GM19351 (cell line): ENCODE measurements at regions not wholly inside any gene's neighbourhood (a gene's known extent, or its start where the extent isn't known, plus 50 kb on each side); places are given as distances from the start of the nearest gene placed in this dataset.
"Not testable (repeated sequence)": the region's sequence is repeated elsewhere in the genome, so short reads cannot be mapped to it uniquely, and the experiment has no call there.

ENCODE experiments used
- ATAC-seq: cut with Tn5 transposase; IDR thresholded peaks from one replicate; pipeline ENCODE4 v1.9.1; 2021; ENCODE audit warnings: mild to moderate bottlenecking, moderate library complexity; ENCODE audit not compliant: unreplicated experiment

- ATAC-seq = no peak
These were observed 636.4 kb downstream of the SLC16A7 start for GRCh38 chr12:60231976-60232907.

GRCh38 chr12:60234611-60235195 is 638.9 kb downstream of the SLC16A7 start:
- ATAC-seq = not testable (repeated sequence)

GRCh38 chr12:60235261-60235660 is 639.4 kb downstream of the SLC16A7 start:
- no peak for ATAC-seq

GRCh38 chr12:60236416-60236815 is 640.6 kb downstream of the SLC16A7 start:
- ATAC-seq = not testable (repeated sequence)

DNA sequence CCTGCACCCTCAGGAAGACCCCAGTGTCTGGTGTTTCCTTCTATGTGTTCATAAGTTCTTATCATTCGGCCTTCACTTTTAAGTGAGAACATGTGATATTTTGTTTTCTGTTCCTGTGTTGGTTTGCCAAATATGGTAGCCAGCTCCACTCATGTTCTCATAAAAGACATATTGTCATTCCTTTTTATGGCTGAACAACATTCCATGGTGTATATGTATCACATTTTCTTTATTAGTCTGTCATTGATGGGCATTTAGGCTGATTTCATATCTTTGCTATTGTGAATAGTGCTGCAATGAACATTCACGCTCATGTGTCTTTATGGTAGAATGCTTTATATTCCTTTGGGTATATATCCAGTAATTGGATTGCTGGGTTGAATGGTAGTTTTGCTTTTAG is 645.1 kb downstream of the SLC16A7 start:
- ATAC-seq = no peak

DNA sequence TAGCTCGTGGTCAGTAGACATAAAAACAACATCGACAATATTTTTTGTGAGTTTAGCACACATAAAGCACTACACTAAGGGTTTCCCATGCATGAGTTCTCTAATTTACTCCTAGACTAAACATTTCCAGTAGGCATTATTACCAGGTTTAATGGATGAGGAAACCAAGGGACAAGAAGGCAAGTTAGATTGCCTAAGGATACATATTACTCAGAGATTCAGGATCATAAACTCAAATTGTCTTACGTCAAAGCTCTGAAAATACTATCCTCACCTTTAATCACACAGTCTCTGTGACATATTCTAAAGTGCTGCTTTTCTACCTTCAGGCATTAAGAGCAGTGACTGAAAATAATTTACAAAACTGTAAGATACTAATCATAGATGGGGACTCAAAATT is 655.3 kb downstream of the SLC16A7 start:
- ATAC-seq = no peak

DNA sequence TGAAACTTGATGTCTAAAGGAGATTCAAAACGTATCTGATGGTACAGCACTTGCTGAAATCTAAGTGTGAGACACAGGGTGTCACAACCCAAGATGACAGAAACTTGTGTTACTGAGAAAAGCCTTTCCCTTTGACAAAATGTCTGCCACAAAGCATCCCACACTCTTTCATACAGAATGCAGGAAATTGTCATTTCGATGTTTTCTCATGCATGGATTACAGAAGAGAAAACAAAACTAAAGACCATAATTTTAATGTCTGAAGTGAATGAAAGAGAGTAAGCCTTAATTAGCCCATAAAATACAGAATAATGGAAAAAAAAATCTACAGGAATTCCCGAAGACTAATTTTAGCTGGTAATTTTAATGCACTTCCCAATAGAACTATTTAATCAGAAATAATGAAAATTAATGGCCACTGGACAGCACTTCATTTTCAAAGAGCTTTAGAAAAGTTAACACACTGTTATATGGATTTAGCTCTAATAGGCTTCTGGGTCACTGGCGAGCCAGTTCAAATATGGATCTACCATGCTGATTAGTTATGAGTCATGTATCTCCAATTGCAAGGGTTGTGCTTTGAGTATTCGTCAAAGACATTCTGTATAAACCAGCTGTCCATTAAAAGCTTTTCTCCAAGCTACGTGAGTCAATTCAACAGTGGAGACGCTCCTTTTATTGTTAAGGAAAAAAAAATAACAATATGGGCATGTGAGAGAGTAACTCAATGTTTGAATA is 656.7 kb downstream of the SLC16A7 start:
- no peak for ATAC-seq

DNA sequence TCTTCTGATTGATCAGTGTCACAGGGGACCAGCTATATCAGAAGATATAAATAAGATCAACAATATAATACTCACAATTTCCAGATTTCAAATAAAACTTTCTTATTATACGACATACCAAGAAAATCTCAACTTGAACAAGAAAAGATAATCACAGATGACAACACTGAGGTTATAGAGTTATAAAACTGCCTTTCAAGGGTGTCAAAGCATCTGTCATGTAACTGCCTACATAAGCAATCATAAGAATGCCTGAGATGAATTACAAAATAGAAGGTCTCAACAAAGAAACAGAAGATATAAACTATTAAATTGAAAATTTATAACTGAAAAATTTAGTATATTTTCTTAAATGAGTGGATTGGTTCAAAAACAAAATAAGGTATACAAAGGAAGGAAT is 659.2 kb downstream of the SLC16A7 start:
- no peak for ATAC-seq

DNA sequence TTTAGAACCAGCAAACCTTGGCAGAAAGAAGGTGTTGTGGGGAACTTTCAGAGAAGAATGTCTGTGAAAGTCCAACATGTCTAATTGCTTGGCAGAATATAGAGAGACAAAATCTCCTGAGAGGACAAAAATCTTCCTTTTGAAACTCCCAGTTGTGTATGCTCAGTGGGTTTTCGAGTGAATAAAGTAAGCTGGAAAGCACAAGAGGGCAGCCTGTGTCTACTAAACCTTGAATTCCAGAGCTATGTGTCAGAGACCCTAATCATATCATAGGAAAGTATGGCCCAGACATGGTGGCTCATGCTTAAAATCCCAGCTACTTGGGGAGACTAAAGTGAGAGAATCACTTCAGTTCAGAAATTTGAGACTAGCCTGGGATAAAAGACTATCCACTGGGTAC is 661.2 kb downstream of the SLC16A7 start:
- no peak for ATAC-seq

DNA sequence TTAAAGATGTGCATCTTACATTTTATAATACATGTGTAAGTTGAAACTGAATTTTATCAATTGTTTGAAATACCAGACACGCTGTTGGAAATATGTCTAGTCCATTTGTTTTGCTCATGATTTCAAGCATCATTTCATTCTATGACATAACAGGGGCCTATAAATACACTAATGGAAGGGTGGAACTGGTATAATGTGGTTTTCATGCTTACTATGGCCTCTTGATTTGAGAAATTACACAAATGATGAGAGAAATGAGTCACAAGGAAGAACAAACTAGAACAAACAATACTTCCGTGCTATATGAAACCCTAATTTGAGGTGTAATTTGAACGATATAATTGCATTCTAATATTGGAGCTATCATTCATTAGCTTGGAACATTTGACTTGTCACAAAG is 663.4 kb downstream of the SLC16A7 start:
- ATAC-seq = no peak

- ATAC-seq = no peak
These were observed 666.5 kb downstream of the SLC16A7 start for GRCh38 chr12:60262378-60262777.

DNA sequence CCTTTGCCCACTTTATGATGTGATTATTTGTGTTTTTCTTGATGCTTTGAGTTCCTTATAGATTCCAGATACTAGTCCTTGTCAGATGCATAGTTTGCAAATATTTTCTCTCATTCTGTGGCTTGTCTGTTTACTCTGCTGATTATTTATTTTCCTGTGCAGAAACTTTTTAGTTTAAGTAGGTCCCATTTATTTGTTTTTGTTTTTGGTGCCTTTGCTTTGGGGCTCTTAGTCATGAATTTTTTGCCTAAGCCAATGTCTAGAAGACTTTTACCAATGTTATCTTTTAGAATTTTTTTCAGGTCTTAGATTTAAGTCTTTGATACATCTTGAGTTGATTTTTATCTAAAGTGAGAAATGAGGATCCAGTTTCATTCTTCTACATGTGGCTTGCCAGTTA is 667.3 kb downstream of the SLC16A7 start:
- ATAC-seq = no peak

- ATAC-seq = no peak
These were observed 668.1 kb downstream of the SLC16A7 start for GRCh38 chr12:60263836-60264493.

- no peak for ATAC-seq
These were observed 669.9 kb downstream of the SLC16A7 start for GRCh38 chr12:60265741-60266140.

GRCh38 chr12:60266381-60266852 is 670.6 kb downstream of the SLC16A7 start:
- ATAC-seq = no peak

DNA sequence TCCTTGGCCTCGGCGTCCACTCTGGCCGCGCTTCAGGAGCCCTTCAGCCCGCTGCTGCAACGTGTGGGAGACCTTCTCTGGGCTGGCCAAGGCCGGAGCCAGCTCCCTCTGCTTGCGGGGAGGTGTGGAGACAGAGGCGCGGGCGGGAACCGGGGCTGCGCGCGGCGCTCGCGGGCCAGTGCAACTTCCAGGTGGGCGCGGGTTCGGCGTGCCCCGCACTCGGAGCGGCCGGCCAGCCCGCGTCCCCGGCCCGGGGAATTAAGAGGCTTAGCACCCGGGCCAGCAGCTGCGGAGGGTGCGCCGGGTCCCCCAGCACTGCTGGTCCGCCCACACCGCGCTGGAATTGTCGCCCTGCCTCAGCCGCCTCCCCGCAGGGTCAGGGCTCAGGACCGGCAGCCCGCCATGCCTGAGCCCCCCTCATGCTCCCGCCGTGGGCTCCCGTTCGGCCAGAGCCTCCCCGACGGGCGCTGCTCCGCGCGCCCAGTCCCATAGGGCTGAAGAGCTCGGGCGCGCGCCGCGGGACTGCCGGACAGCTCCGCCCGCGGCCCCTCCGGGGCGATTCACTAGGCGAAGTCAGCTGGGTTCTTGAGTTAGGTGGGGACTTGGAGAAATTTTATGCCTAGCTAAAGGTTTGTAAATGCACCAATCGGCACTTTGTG is 673.9 kb downstream of the SLC16A7 start:
- no peak for ATAC-seq

DNA sequence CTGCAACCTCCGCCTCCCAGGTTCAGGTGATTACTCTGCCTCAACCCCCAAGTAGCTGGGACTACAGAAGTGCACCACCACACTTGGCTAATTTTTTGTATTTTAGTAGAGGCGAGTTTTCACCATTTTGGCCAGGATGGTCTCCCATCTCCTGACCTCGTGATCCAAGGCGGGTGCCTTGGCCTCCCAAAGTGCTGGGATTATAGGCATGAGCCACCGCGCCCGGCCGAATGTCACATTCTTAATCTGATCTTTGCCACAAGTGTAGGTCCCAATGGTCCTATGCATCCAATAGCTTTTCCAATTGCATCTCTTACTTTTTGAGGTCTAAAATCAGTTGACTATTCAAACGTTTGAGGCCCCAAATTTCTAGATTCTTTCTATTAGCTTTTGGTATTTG is 676.0 kb downstream of the SLC16A7 start:
- no peak for ATAC-seq

GRCh38 chr12:60278209-60278608 is 682.4 kb downstream of the SLC16A7 start:
- no peak for ATAC-seq

- no peak for ATAC-seq
These were observed 683.4 kb downstream of the SLC16A7 start for GRCh38 chr12:60279221-60279620.

DNA sequence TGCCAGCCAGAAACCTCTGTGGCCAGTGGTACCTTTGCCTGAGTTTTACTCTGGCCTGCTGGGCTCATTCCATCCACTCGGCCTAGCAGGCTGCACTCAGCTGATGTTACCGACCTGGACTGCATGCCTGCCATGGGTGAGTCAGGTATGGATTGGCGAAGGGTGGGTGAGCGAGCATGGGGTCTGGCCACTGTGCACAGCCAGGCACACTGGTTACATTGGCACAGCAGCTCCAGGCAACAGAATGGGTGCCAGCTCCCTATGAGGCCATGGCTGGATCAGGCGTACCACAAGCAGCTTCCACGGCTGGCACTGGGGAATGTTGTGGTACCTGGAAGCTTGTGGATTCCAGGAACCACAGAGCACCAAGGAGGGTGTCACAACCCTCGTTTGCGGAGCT is 685.7 kb downstream of the SLC16A7 start:
- ATAC-seq = no peak

- ATAC-seq = no peak
These were observed 694.7 kb downstream of the SLC16A7 start for GRCh38 chr12:60290532-60290931.
